H1 (cell line): ENCODE measurements at regions not wholly inside any gene's neighbourhood (a gene's known extent, or its start where the extent isn't known, plus 50 kb on each side); places are given as distances from the start of the nearest gene placed in this dataset.

ENCODE experiments used
- CTCF ChIA-PET: fragments of 300-600 bp; sonication (Branson Sonifier 250); formaldehyde crosslinking; loops from one replicate; lab custom pipeline; 2021; ENCODE audit not compliant: partially characterized antibody; lab: Charles Lee
- POLR2A ChIA-PET: fragments of 300-600 bp; sonication (Branson Sonifier 250); formaldehyde crosslinking; loops from one replicate; lab custom pipeline; 2021; ENCODE audit warnings: inconsistent platforms; ENCODE audit not compliant: partially characterized antibody; lab: Charles Lee
- DNase-seq, 2 experiments: peaks; one replicate each; pipeline versions ENCODE4 v3.0.0 to v3.0.0-alpha.2; 2010 to 2022; ENCODE audit warnings: low spot score in 2 of 2, low read depth in 1 of 2, mixed read lengths in 1 of 2
- FAIRE-seq: peaks from 2 replicates; lab custom pipeline; 2011; peaks lifted over from hg19 to GRCh38; lab: Jason Lieb, UNC
- H2AFZ ChIP-seq: 2 replicates; pipeline ENCODE4 v1.8.1; 2012; ENCODE audit warnings: low read length, inconsistent platforms
- H2AK5ac ChIP-seq: 2 replicates; pipeline ENCODE4 v1.6.1; 2013; ENCODE audit warnings: low read depth, low read length
- H2BK120ac ChIP-seq: replicated peaks from 2 replicates; pipeline ENCODE3; 2013; ENCODE audit warnings: low read depth, low read length, inconsistent platforms
- H2BK12ac ChIP-seq: 2 replicates; pipeline ENCODE4 v1.6.1; 2013; ENCODE audit warnings: low read depth, low read length
- H2BK15ac ChIP-seq: 2 replicates; pipeline ENCODE4 v1.6.1; 2013; ENCODE audit warnings: low read length
- H2BK20ac ChIP-seq: 2 replicates; pipeline ENCODE4 v1.6.1; 2013; ENCODE audit warnings: low read length
- H2BK5ac ChIP-seq: 2 replicates; pipeline ENCODE4 v1.6.1; 2013; ENCODE audit warnings: low read depth, low read length
- H3K14ac ChIP-seq: 2 replicates; pipeline ENCODE4 v1.6.1; 2013; ENCODE audit warnings: inconsistent platforms; ENCODE audit not compliant: insufficient read length
- H3K18ac ChIP-seq: 2 replicates; pipeline ENCODE4 v1.6.1; 2013; ENCODE audit warnings: low read length; ENCODE audit errors: extremely low read depth
- H3K23ac ChIP-seq: 2 replicates; pipeline ENCODE4 v1.6.1; 2013; ENCODE audit warnings: inconsistent platforms; ENCODE audit not compliant: insufficient read length
- H3K23me2 ChIP-seq: 2 replicates; pipeline ENCODE4 v1.6.1; 2013; ENCODE audit warnings: low read depth, low read length
- H3K27ac ChIP-seq: 2 replicates; pipeline ENCODE4 v1.6.1; 2011; ENCODE audit warnings: low read depth, low read length, inconsistent platforms
- H3K27me3 ChIP-seq, 4 experiments: replicated peaks in 1 of 4; 1 replicate in 1 of 4; 2 replicates in 3 of 4; pipeline versions ENCODE4 v1.6.1 to v1.8.1; 2011 to 2013; ENCODE audit warnings: low read length in 3 of 4, mild to moderate bottlenecking in 3 of 4, inconsistent platforms in 2 of 4, mixed read lengths in 2 of 4, moderate library complexity in 1 of 4; ENCODE audit not compliant: control insufficient read depth in 3 of 4, insufficient read depth in 3 of 4; ENCODE audit errors: extremely low read depth in 1 of 4
- H3K36me3 ChIP-seq, 4 experiments: 2 replicates each; pipeline versions ENCODE4 v1.6.1 to v1.8.1; 2011 to 2013; ENCODE audit warnings: mild to moderate bottlenecking in 4 of 4, low read length in 3 of 4, moderate library complexity in 2 of 4, control low read depth in 1 of 4, inconsistent platforms in 1 of 4; ENCODE audit not compliant: insufficient read depth in 4 of 4, control insufficient read depth in 2 of 4
- H3K4ac ChIP-seq: replicated peaks from 2 replicates; pipeline ENCODE3; 2013; ENCODE audit warnings: low read length, low read depth, mixed read lengths, inconsistent platforms; ENCODE audit not compliant: insufficient read length
- H3K4me1 ChIP-seq, 4 experiments: replicated peaks in 1 of 4; 1 replicate in 1 of 4; 2 replicates in 3 of 4; pipeline versions ENCODE4 v1.6.1 to v1.8.1; 2011 to 2013; ENCODE audit warnings: low read length in 3 of 4, inconsistent platforms in 2 of 4, mixed read lengths in 1 of 4; ENCODE audit not compliant: insufficient read depth in 4 of 4, control insufficient read depth in 3 of 4
- H3K4me2 ChIP-seq, 2 experiments: 2 replicates each; pipeline versions ENCODE4 v1.6.1 to v1.8.1; 2011 to 2013; ENCODE audit warnings: low read depth in 2 of 2, low read length in 2 of 2, control low read depth in 1 of 2, inconsistent platforms in 1 of 2, mild to moderate bottlenecking in 1 of 2; ENCODE audit not compliant: insufficient read depth in 1 of 2
- H3K4me3 ChIP-seq, 4 experiments: fragments of 200-600, 300-600 bp in 1 of 4; sonication (generic), shearing (Covaris generic), sonication (Bioruptor Twin) in 1 of 4; 2 replicates each; pipeline versions ENCODE4 v1.5.1 to v1.8.1; 2011 to 2016; ENCODE audit warnings: low read length in 4 of 4, low read depth in 3 of 4, control low read depth in 2 of 4, inconsistent platforms in 2 of 4, mild to moderate bottlenecking in 2 of 4, mixed read lengths in 1 of 4, moderate library complexity in 1 of 4; ENCODE audit not compliant: insufficient read depth in 2 of 4; ENCODE audit errors: extremely low read depth in 1 of 4
- H3K56ac ChIP-seq: replicated peaks from 2 replicates; pipeline ENCODE3; 2013; ENCODE audit warnings: low read depth, mild to moderate bottlenecking, mixed read lengths, low read length, inconsistent platforms; ENCODE audit not compliant: insufficient read length
- H3K79me1 ChIP-seq: 2 replicates; pipeline ENCODE4 v1.6.1; 2013; ENCODE audit warnings: low read depth, low read length, control low read depth
- H3K79me2 ChIP-seq, 2 experiments: 2 replicates each; pipeline versions ENCODE4 v1.6.1 to v1.8.1; 2012 to 2013; ENCODE audit warnings: low read length in 2 of 2, mild to moderate bottlenecking in 2 of 2, inconsistent platforms in 1 of 2; ENCODE audit not compliant: insufficient read depth in 2 of 2, control insufficient read depth in 1 of 2
- H3K9ac ChIP-seq, 4 experiments: replicated peaks in 1 of 4; 1 replicate in 1 of 4; 2 replicates in 3 of 4; pipeline versions ENCODE4 v1.6.1 to v1.8.1; 2011 to 2013; ENCODE audit warnings: low read depth in 3 of 4, low read length in 3 of 4, control low read depth in 2 of 4, mild to moderate bottlenecking in 2 of 4, moderate library complexity in 2 of 4, inconsistent platforms in 1 of 4; ENCODE audit errors: extremely low read depth in 1 of 4
- H3K9me3 ChIP-seq, 2 experiments: 2 replicates each; pipeline versions ENCODE4 v1.6.1 to v1.8.1; 2012 to 2013; ENCODE audit warnings: mild to moderate bottlenecking in 2 of 2, moderate library complexity in 2 of 2, control low read depth in 1 of 2, inconsistent platforms in 1 of 2, low read depth in 1 of 2, low read length in 1 of 2, mixed read lengths in 1 of 2; ENCODE audit not compliant: insufficient read depth in 2 of 2
- H4K20me1 ChIP-seq, 2 experiments: replicated peaks in 1 of 2; 2 replicates each; pipeline versions ENCODE3 to v1.8.1; 2011 to 2013; ENCODE audit warnings: inconsistent platforms in 2 of 2, low read length in 2 of 2, mild to moderate bottlenecking in 1 of 2; ENCODE audit not compliant: insufficient read depth in 2 of 2, control insufficient read depth in 1 of 2
- H4K5ac ChIP-seq: 2 replicates; pipeline ENCODE4 v1.6.1; 2013; ENCODE audit warnings: low read length, low read depth, mixed read lengths, inconsistent platforms; ENCODE audit not compliant: insufficient read length
- H4K8ac ChIP-seq: 2 replicates; pipeline ENCODE4 v1.8.0; 2013; ENCODE audit warnings: mild to moderate bottlenecking, moderate library complexity, low read length, inconsistent platforms; ENCODE audit not compliant: insufficient read depth; ENCODE audit errors: extremely low read depth
- H4K91ac ChIP-seq: replicated peaks from 2 replicates; pipeline ENCODE3; 2013; ENCODE audit warnings: low read length, mixed read lengths, inconsistent platforms; ENCODE audit not compliant: insufficient read length
- CHD2 ChIP-seq: IDR thresholded peaks from 2 replicates; pipeline ENCODE4 v1.6.1; 2012; ENCODE audit warnings: low read length, improper control_type of control experiment
- CTCF ChIP-seq, 3 experiments: IDR thresholded peaks; 1 replicate in 2 of 3; 2 replicates in 1 of 3; pipeline versions ENCODE4 v1.5.1 to v1.6.1; 2011; ENCODE audit warnings: low read length in 3 of 3, mild to moderate bottlenecking in 3 of 3, inconsistent platforms in 2 of 3, low read depth in 1 of 3, moderate library complexity in 1 of 3; ENCODE audit not compliant: insufficient read depth in 1 of 3; ENCODE audit errors: control extremely low read depth in 1 of 3
- GTF2F1 ChIP-seq: IDR thresholded peaks from 2 replicates; pipeline ENCODE4 v1.6.1; 2012; ENCODE audit warnings: low read depth, low read length, improper control_type of control experiment, borderline replicate concordance
- JUN ChIP-seq: IDR thresholded peaks from 2 replicates; pipeline ENCODE4 v1.6.1; 2011; ENCODE audit warnings: low read depth, mild to moderate bottlenecking, improper control_type of control experiment, low read length
- KDM5A ChIP-seq: fragments of 200-600 bp; IDR thresholded peaks from 2 replicates; pipeline ENCODE4 v1.7.1; 2012; ENCODE audit warnings: mild to moderate bottlenecking, low read length, inconsistent platforms, mixed read lengths
- MAX ChIP-seq: IDR thresholded peaks from 2 replicates; pipeline ENCODE4 v1.6.1; 2012; ENCODE audit warnings: inconsistent platforms
- POLR2AphosphoS5 ChIP-seq: IDR thresholded peaks from 2 replicates; pipeline ENCODE4 v1.6.1; 2011; ENCODE audit warnings: low read depth, low read length
- SP4 ChIP-seq: IDR thresholded peaks from 2 replicates; pipeline ENCODE4 v1.6.1; 2012; ENCODE audit warnings: low read length, inconsistent platforms
- ZNF274 ChIP-seq: IDR thresholded peaks from 2 replicates; pipeline ENCODE4 v1.7.0; 2012; ENCODE audit warnings: low read length, borderline replicate concordance; ENCODE audit errors: extremely low read depth
- WGBS, 2 experiments: shearing (Covaris generic) in 1 of 2; methylation state at CpG; one replicate each; pipeline versions ENCODE4 v1.1.6 to v1.1.7; 2013 to 2015; ENCODE audit warnings: low lambda C conversion rate in 2 of 2, mixed read lengths in 2 of 2, inconsistent platforms in 1 of 2, low coverage in 1 of 2, missing lambda C conversion rate in 1 of 2; ENCODE audit not compliant: insufficient replicate concordance in 2 of 2, insufficient coverage in 1 of 2, insufficient read length in 1 of 2; ENCODE audit errors: extremely low coverage in 1 of 2, missing lambda C conversion rate in 1 of 2; 5-methylcytosine and 5-hydroxymethylcytosine counted together

DNA sequence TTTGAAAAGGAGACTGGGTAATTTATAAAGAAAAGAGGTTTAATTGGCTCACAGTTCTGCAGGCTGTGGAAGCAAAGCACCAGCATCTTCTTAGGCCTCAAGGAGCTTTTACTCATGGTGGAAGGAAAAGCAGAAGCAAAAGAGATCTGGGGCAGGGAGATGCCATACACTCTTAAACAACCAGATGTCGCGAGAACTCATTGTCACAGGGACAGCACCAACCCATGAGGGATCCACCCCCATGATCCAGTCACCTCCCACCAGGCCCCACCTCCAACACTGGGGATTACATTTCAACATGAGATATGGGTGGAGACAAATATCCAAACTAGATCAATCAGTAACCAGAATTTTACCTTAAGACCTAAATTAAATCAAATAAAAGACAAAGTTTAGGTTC is 87.2 kb downstream of the C11orf91 start:
- WGBS, 2 experiments: 91% methylated on average over 2 of the region's 2 CpGs; no CpG with 5 or more reads in 1 of the 2 experiments
- Histone ChIP-seq H3K9ac (no peak overlapping the region), H3K23me2 (peaks cover 3% of the 10 kb centered on the region; the same call in 1 of the 2 replicates), H3K4me1 (peaks cover 0 to 2% (median 0%) of the 10 kb centered on the region in 4 experiments; a peak in 1 of 7 replicates), H4K91ac (no peak overlapping the region), H2AK5ac (no peak overlapping the region), H3K56ac (no peak overlapping the region), H3K18ac (no peak overlapping the region), H3K9me3 (no peaks in the 10 kb centered on the region), H2BK5ac (no peak overlapping the region), H3K4me2 (no peak overlapping the region), H3K79me2 (no peaks in the 10 kb centered on the region), H3K27ac (no peak overlapping the region), H3K27me3 (no peaks in the 10 kb centered on the region), H2BK120ac (no peak overlapping the region), H3K36me3 (no peaks in the 10 kb centered on the region), H4K20me1 (no peaks in the 10 kb centered on the region), H3K23ac (no peak overlapping the region), H2BK12ac (no peak overlapping the region), H2BK15ac (no peak overlapping the region), H4K8ac (no peak overlapping the region), H3K4ac (no peak overlapping the region), H2AFZ (no peak overlapping the region), H3K14ac (no peak overlapping the region), H3K79me1 (no peaks in the 10 kb centered on the region), H2BK20ac (no peak overlapping the region), H4K5ac (no peak overlapping the region), H3K4me3 (no peak overlapping the region)
- FAIRE-seq (no peak), DNase-seq (no peak)
- CTCF ChIA-PET: no interaction called here
- TF ChIP-seq ZNF274 (no peak), KDM5A (no peak), POLR2AphosphoS5 (no peak), JUN (no peak), GTF2F1 (no peak), SP4 (no peak), MAX (no peak), CHD2 (no peak), CTCF (IDR thresholded peaks at IDR 0.05; ENCODE audit: control extremely low read depth in 1 of 3, insufficient read depth in 1 of 3, low read depth in 1 of 3, low read length in 3 of 3) (no peak)
- POLR2A ChIA-PET: no interaction called here
